ENCODE measurements at regions not wholly inside any gene's neighbourhood (a gene's known extent, or its start where the extent isn't known, plus 50 kb on each side); places are given as distances from the start of the nearest gene placed in this dataset.

DNA sequence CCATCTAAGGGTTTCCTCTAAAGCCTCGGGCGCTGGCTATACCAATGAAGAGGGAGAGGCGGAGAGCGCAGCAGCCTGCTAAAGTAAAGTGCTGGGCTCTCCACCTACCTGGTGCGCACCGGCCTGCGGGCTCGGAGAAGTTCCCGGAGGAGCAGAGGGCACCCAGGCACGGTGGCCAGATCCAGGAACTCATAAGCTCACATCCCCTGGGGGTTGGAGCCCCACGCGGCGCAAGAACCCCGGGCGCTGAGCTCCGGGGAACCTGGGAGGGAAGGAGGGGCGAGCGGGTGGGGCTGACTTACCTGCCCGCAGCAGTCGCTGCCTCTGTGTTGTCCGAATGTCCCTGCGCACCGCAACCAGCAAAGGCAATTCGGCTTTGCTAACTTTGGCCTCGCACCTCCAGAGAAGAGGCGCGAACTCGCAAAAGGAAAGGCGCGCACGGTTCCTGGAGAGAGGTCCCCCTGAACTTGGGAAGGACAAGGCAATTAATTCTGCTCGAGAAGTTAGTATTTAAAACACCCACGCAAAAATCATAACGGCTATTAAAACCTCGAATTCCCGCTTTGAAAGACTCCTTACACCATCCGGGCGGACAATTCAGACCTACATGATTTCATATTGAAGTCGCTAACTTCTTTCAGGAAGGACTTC lies 127.6 kb upstream of the C11orf58 start:
- no peak overlapping the region for H4K8ac ChIP-seq (ENCODE audit: low read length)
- no peak overlapping the region for H3K18ac ChIP-seq (ENCODE audit: low read depth in 1 of 2, low read length in 2 of 2)
- peaks cover 25% of the 10 kb centered on the region for H3K4me1 ChIP-seq (ENCODE audit: control insufficient read depth, insufficient read depth, low read depth, low read length)
- H3K14ac ChIP-seq (ENCODE audit: low read length in 2 of 2), result no peak overlapping the region
- H3K27ac ChIP-seq (ENCODE audit: low read length, poor library complexity, severe bottlenecking), result no peak overlapping the region
- peaks cover 61 to 95% of the 10 kb centered on the region in 2 experiments for H3K27me3 ChIP-seq (ENCODE audit: control insufficient read depth in 1 of 2, insufficient read depth in 1 of 2, low read length in 2 of 2)
- no peak overlapping the region for H2AK5ac ChIP-seq (ENCODE audit: low read length, severe bottlenecking)
- no peak overlapping the region for H2BK15ac ChIP-seq (ENCODE audit: low read depth, poor library complexity, severe bottlenecking)
- H3K23ac ChIP-seq (ENCODE audit: low read length in 2 of 2), result peak overlapping the region in 1 of 2 experiments; percentile 76
- no peak overlapping the region for H3K9ac ChIP-seq (ENCODE audit: low read length)
- no peaks in the 10 kb centered on the region for H3K36me3 ChIP-seq (ENCODE audit: control insufficient read depth in 1 of 2, insufficient read depth in 2 of 2, low read depth in 1 of 2, low read length in 2 of 2)
- WGBS, result 29% methylated on average over 38 of the region's 39 CpGs
- H2BK5ac ChIP-seq (ENCODE audit: low read depth, low read length, poor library complexity, severe bottlenecking), result no peak overlapping the region
- H3K4me2 ChIP-seq (ENCODE audit: low read length, poor library complexity, severe bottlenecking), result no peak overlapping the region
- H4K91ac ChIP-seq (ENCODE audit: low read length), result no peak overlapping the region
- H3K9me3 ChIP-seq (ENCODE audit: control insufficient read depth, low read length), result peaks cover 4% of the 10 kb centered on the region
- no peak overlapping the region for H2BK120ac ChIP-seq (ENCODE audit: low read depth, low read length)
- DNase-seq, result no peak
- H2AFZ ChIP-seq (ENCODE audit: low read depth, low read length), result no peak overlapping the region
- no peaks in the 10 kb centered on the region for H3K79me1 ChIP-seq (replicated peaks; ENCODE audit: low read length, poor library complexity, severe bottlenecking)
- no peak overlapping the region for H3K4ac ChIP-seq (ENCODE audit: low read depth in 1 of 2, low read length in 2 of 2)
- H3K4me3 ChIP-seq (ENCODE audit: insufficient read depth in 1 of 2, low read depth in 1 of 2, low read length in 2 of 2), result no peak overlapping the region
- H2BK12ac ChIP-seq (ENCODE audit: low read length in 2 of 2), result no peak overlapping the region

DNA sequence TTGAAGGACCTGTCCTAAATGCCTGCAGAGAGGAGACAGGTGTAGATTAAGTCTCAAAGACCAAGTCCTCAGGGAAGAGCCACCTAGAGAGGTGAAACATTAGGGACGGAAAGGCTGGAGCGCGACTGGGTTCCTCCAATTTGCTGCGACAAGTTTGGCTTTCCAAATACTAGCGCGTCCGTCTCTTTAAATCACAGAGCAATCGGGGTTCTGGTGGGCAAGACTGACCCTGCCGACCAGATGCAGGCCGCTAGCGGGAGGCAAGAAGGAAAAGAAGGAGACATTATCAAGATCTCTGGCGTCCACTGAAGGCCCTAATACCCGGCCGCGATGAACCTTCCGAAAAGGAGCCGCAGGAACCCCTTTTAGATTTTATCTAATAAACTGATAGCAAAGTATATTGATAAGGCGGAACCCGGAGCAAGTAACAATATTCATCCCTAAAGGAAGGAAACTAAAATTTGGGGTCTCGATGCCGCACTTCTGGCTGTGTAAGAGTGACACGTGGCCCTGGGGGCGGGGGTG lies 128.2 kb upstream of the C11orf58 start:
- Histone ChIP-seq H3K23ac (ENCODE audit: low read length in 2 of 2) (no peak overlapping the region), H3K9ac (ENCODE audit: low read length) (no peak overlapping the region), H2BK15ac (ENCODE audit: low read depth, poor library complexity, severe bottlenecking) (no peak overlapping the region), H3K9me3 (ENCODE audit: control insufficient read depth, low read length) (peaks cover 4% of the 10 kb centered on the region), H3K27ac (ENCODE audit: low read length, poor library complexity, severe bottlenecking) (no peak overlapping the region), H3K36me3 (ENCODE audit: control insufficient read depth in 1 of 2, insufficient read depth in 2 of 2, low read depth in 1 of 2, low read length in 2 of 2) (no peaks in the 10 kb centered on the region), H2BK5ac (ENCODE audit: low read depth, low read length, poor library complexity, severe bottlenecking) (no peak overlapping the region), H3K27me3 (ENCODE audit: control insufficient read depth in 1 of 2, insufficient read depth in 1 of 2, low read length in 2 of 2) (peaks cover 61 to 89% of the 10 kb centered on the region in 2 experiments), H4K91ac (ENCODE audit: low read length) (no peak overlapping the region), H2AK5ac (ENCODE audit: low read length, severe bottlenecking) (no peak overlapping the region), H4K8ac (ENCODE audit: low read length) (no peak overlapping the region), H3K79me1 (replicated peaks; ENCODE audit: low read length, poor library complexity, severe bottlenecking) (no peaks in the 10 kb centered on the region), H2BK12ac (ENCODE audit: low read length in 2 of 2) (no peak overlapping the region), H3K4me2 (ENCODE audit: low read length, poor library complexity, severe bottlenecking) (no peak overlapping the region), H2BK120ac (ENCODE audit: low read depth, low read length) (no peak overlapping the region), H3K18ac (ENCODE audit: low read depth in 1 of 2, low read length in 2 of 2) (no peak overlapping the region), H2AFZ (ENCODE audit: low read depth, low read length) (no peak overlapping the region), H3K14ac (ENCODE audit: low read length in 2 of 2) (no peak overlapping the region), H3K4me1 (ENCODE audit: control insufficient read depth, insufficient read depth, low read depth, low read length) (peaks cover 25% of the 10 kb centered on the region), H3K4me3 (ENCODE audit: insufficient read depth in 1 of 2, low read depth in 1 of 2, low read length in 2 of 2) (no peak overlapping the region), H3K4ac (ENCODE audit: low read depth in 1 of 2, low read length in 2 of 2) (no peak overlapping the region)
- no peak for DNase-seq
- WGBS, result 46% methylated on average over 22 of the region's 23 CpGs

- H3K4me2 ChIP-seq (ENCODE audit: low read length, poor library complexity, severe bottlenecking), result no peak overlapping the region
- H4K8ac ChIP-seq (ENCODE audit: low read length), result no peak overlapping the region
- DNase-seq, result no peak
- H3K79me1 ChIP-seq (replicated peaks; ENCODE audit: low read length, poor library complexity, severe bottlenecking), result no peaks in the 10 kb centered on the region
- no peak overlapping the region for H4K91ac ChIP-seq (ENCODE audit: low read length)
- no peak overlapping the region for H3K27ac ChIP-seq (ENCODE audit: low read length, poor library complexity, severe bottlenecking)
- H3K14ac ChIP-seq (ENCODE audit: low read length in 2 of 2), result no peak overlapping the region
- H2AK5ac ChIP-seq (ENCODE audit: low read length, severe bottlenecking), result no peak overlapping the region
- no peak overlapping the region for H3K23ac ChIP-seq (ENCODE audit: low read length in 2 of 2)
- no peak overlapping the region for H3K4ac ChIP-seq (ENCODE audit: low read depth in 1 of 2, low read length in 2 of 2)
- peaks cover 61 to 84% of the 10 kb centered on the region in 2 experiments for H3K27me3 ChIP-seq (ENCODE audit: control insufficient read depth in 1 of 2, insufficient read depth in 1 of 2, low read length in 2 of 2)
- no peak overlapping the region for H3K9ac ChIP-seq (ENCODE audit: low read length)
- H3K36me3 ChIP-seq (ENCODE audit: control insufficient read depth in 1 of 2, insufficient read depth in 2 of 2, low read depth in 1 of 2, low read length in 2 of 2), result no peaks in the 10 kb centered on the region
- no peak overlapping the region for H3K18ac ChIP-seq (ENCODE audit: low read depth in 1 of 2, low read length in 2 of 2)
- no peak overlapping the region for H2BK5ac ChIP-seq (ENCODE audit: low read depth, low read length, poor library complexity, severe bottlenecking)
- no peak overlapping the region for H2AFZ ChIP-seq (ENCODE audit: low read depth, low read length)
- 47% methylated on average over 2 of the region's 3 CpGs for WGBS
- no peak overlapping the region for H2BK12ac ChIP-seq (ENCODE audit: low read length in 2 of 2)
- peaks cover 4% of the 10 kb centered on the region for H3K9me3 ChIP-seq (ENCODE audit: control insufficient read depth, low read length)
- H2BK15ac ChIP-seq (ENCODE audit: low read depth, poor library complexity, severe bottlenecking), result no peak overlapping the region
- peaks cover 25% of the 10 kb centered on the region for H3K4me1 ChIP-seq (ENCODE audit: control insufficient read depth, insufficient read depth, low read depth, low read length)
- H3K4me3 ChIP-seq (ENCODE audit: insufficient read depth in 1 of 2, low read depth in 1 of 2, low read length in 2 of 2), result no peak overlapping the region
- H2BK120ac ChIP-seq (ENCODE audit: low read depth, low read length), result no peak overlapping the region
Observed at GRCh38 chr11:16609769-16610168, 128.7 kb upstream of the C11orf58 start.

DNA sequence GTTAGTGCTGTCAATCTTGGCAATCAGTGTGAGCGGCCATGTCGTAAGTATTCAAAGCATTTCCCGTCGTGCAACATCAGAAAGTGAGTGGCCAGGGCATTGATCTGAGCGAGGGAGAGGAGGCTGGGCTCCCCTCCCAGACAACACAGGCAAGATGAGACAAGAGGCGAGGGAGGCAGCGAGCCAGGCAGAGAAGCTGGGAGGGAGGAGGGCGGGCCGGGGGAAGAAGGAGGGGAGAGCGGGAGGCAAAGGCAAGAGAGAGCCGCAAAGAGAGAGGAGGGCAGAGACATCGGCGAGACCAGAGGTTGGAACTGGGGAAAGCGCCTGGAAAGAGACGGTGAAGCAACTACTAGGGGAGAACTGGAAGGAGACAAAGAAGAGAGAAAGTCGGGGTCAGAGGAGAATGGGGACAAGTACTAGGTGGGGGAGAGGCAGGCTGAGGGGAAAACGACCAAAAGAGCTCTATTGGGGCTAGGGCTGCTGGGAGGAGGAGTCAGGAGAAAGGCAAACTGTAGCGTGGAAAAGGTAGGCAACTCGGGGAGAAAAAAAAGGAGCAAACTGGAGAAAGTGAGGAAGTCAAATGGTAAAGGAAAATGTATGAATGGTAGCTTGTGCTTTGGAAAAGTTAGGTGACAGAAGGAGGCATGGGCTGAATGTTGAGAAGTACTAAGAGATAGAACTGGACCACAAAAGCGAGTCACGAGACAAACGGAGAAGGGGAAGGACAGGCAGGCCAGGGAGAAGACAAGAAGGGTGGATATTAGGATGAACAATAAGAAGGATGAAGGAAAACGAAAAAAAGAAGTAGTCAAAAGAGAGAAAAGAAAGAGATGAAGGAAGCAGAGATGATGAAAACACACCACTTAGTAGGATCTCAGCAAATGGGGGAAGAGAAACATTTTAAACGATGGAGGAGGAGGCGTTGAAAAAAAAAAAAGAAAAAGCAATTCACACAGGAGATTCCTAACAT lies 130.5 kb upstream of the C11orf58 start:
- H3K27ac ChIP-seq (ENCODE audit: low read length, poor library complexity, severe bottlenecking), result no peak overlapping the region
- H2BK15ac ChIP-seq (ENCODE audit: low read depth, poor library complexity, severe bottlenecking), result no peak overlapping the region
- no peak overlapping the region for H2AK5ac ChIP-seq (ENCODE audit: low read length, severe bottlenecking)
- H2BK12ac ChIP-seq (ENCODE audit: low read length in 2 of 2), result peak overlapping the region; percentile 4 to 21
- no peaks in the 10 kb centered on the region for H3K36me3 ChIP-seq (ENCODE audit: control insufficient read depth in 1 of 2, insufficient read depth in 2 of 2, low read depth in 1 of 2, low read length in 2 of 2)
- 5% methylated on average over 24 of the region's 25 CpGs for WGBS
- peaks cover 4% of the 10 kb centered on the region for H3K9me3 ChIP-seq (ENCODE audit: control insufficient read depth, low read length)
- H3K23ac ChIP-seq (ENCODE audit: low read length in 2 of 2), result no peak overlapping the region
- peaks cover 48 to 84% of the 10 kb centered on the region in 2 experiments for H3K27me3 ChIP-seq (ENCODE audit: control insufficient read depth in 1 of 2, insufficient read depth in 1 of 2, low read length in 2 of 2)
- peak overlapping the region; percentile 38 to 65 for H3K18ac ChIP-seq (ENCODE audit: low read depth in 1 of 2, low read length in 2 of 2)
- peaks cover 23% of the 10 kb centered on the region for H3K4me1 ChIP-seq (ENCODE audit: control insufficient read depth, insufficient read depth, low read depth, low read length)
- H2AFZ ChIP-seq (ENCODE audit: low read depth, low read length), result peak overlapping the region; percentile 81
- peak; percentile 89 for DNase-seq
- no peak overlapping the region for H2BK120ac ChIP-seq (ENCODE audit: low read depth, low read length)
- peak overlapping the region; percentile 35 for H3K9ac ChIP-seq (ENCODE audit: low read length)
- H3K79me1 ChIP-seq (replicated peaks; ENCODE audit: low read length, poor library complexity, severe bottlenecking), result no peaks in the 10 kb centered on the region
- H3K14ac ChIP-seq (ENCODE audit: low read length in 2 of 2), result peak overlapping the region in 1 of 2 experiments; percentile 62
- H3K4me3 ChIP-seq (ENCODE audit: insufficient read depth in 1 of 2, low read depth in 1 of 2, low read length in 2 of 2), result peak overlapping the region; percentile 72 to 83
- peak overlapping the region; percentile 40 for H4K8ac ChIP-seq (ENCODE audit: low read length)
- H4K91ac ChIP-seq (ENCODE audit: low read length), result no peak overlapping the region
- H2BK5ac ChIP-seq (ENCODE audit: low read depth, low read length, poor library complexity, severe bottlenecking), result no peak overlapping the region
- peak overlapping the region in 1 of 2 experiments; percentile 58 for H3K4ac ChIP-seq (ENCODE audit: low read depth in 1 of 2, low read length in 2 of 2)
- H3K4me2 ChIP-seq (ENCODE audit: low read length, poor library complexity, severe bottlenecking), result peak overlapping the region; percentile 100

Data from mesenchymal stem cell (in vitro differentiated cells and primary cell).